Adrenal gland (tissue), 5 donors: ENCODE measurements at regions not wholly inside any gene's neighbourhood (a gene's known extent, or its start where the extent isn't known, plus 50 kb on each side); places are given as distances from the start of the nearest gene placed in this dataset.

Source experiments
- POLR2A ChIP-seq, 2 donors: fragments of 450-650 bp; IDR thresholded peaks; one replicate each; pipeline ENCODE4 v1.6.1; 2017; ENCODE audit warnings: antibody characterized with exemption in 2 of 2, mild to moderate bottlenecking in 2 of 2, moderate library complexity in 1 of 2
- TF ChIP-seq, protein P1 (sequence below), 6 experiments: fragments of 450-650 bp in 4 of 6; fragments of 200-600 bp in 2 of 6; sonication (generic) in 1 of 6; IDR thresholded peaks; 1 replicate in 5 of 6; 2 replicates in 1 of 6; pipeline versions ENCODE4 v1.5.1 to v1.8.0; 2016 to 2021; ENCODE audit warnings: antibody characterized with exemption in 6 of 6, mild to moderate bottlenecking in 2 of 6, moderate library complexity in 1 of 6
- donor health status: DM: no; HTN: no; CAD: no.

DNA sequence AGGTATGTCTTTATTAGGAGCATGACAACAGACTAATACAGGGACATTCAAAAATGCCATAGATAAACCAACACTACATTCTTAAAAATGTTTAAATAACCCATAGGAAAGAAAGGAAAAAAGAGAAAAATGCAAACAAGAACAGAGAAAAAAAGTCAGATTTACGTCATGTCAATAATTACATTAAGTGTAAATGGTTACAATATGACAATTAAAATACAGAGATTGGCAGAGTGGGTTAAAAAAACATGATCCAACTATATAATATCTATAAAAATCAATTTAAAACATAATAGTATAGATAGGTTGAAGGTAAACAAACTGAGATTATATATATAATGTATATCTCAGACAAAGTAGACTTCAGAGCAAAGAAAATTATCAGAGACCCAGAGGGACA lies 255.8 kb downstream of the ANAPC1 start:
- TF ChIP-seq, protein P1, sequence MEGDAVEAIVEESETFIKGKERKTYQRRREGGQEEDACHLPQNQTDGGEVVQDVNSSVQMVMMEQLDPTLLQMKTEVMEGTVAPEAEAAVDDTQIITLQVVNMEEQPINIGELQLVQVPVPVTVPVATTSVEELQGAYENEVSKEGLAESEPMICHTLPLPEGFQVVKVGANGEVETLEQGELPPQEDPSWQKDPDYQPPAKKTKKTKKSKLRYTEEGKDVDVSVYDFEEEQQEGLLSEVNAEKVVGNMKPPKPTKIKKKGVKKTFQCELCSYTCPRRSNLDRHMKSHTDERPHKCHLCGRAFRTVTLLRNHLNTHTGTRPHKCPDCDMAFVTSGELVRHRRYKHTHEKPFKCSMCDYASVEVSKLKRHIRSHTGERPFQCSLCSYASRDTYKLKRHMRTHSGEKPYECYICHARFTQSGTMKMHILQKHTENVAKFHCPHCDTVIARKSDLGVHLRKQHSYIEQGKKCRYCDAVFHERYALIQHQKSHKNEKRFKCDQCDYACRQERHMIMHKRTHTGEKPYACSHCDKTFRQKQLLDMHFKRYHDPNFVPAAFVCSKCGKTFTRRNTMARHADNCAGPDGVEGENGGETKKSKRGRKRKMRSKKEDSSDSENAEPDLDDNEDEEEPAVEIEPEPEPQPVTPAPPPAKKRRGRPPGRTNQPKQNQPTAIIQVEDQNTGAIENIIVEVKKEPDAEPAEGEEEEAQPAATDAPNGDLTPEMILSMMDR (IDR thresholded peaks at IDR 0.05), result no peak
- TF ChIP-seq POLR2A (IDR thresholded peaks at IDR 0.05), result no peak
